CD14-positive monocyte (primary cell): ENCODE measurements at regions not wholly inside any gene's neighbourhood (a gene's known extent, or its start where the extent isn't known, plus 50 kb on each side); places are given as distances from the start of the nearest gene placed in this dataset.

Source experiments
- DNase-seq, 3 donors: peaks; one replicate each; pipeline ENCODE4 v3.0.0-alpha.2; 2011 to 2022
- H2AFZ ChIP-seq: 2 replicates; pipeline ENCODE4 v1.6.0; 2012; ENCODE audit warnings: mild to moderate bottlenecking, low read depth, low read length, inconsistent platforms; ENCODE audit not compliant: insufficient read depth, poor library complexity, severe bottlenecking
- H3K27ac ChIP-seq, 2 donors: 1 replicate in 1 of 2; 2 replicates in 1 of 2; pipeline ENCODE4 v1.5.1; 2012 to 2013; ENCODE audit warnings: low read length in 2 of 2, control low read depth in 1 of 2, inconsistent platforms in 1 of 2, low read depth in 1 of 2, mild to moderate bottlenecking in 1 of 2
- H3K27me3 ChIP-seq, 2 donors: one replicate each; pipeline versions ENCODE4 v1.6.0 to v1.6.1; 2011 to 2013; ENCODE audit warnings: low read length in 2 of 2; ENCODE audit not compliant: control insufficient read depth in 2 of 2, insufficient read depth in 2 of 2
- H3K36me3 ChIP-seq, 2 donors: replicated peaks in 1 of 2; 1 replicate in 1 of 2; 2 replicates in 1 of 2; pipeline versions ENCODE4 v1.5.1 to v1.6.1; 2012 to 2013; ENCODE audit warnings: low read length in 2 of 2, control low read depth in 1 of 2, inconsistent platforms in 1 of 2, mild to moderate bottlenecking in 1 of 2; ENCODE audit not compliant: insufficient read depth in 2 of 2, control insufficient read depth in 1 of 2
- H3K4me1 ChIP-seq, 2 donors: 1 replicate in 1 of 2; 2 replicates in 1 of 2; pipeline versions ENCODE4 v1.5.1 to v1.6.1; 2012 to 2013; ENCODE audit warnings: low read length in 2 of 2, control low read depth in 1 of 2, inconsistent platforms in 1 of 2, mild to moderate bottlenecking in 1 of 2, moderate library complexity in 1 of 2; ENCODE audit not compliant: insufficient read depth in 2 of 2, control insufficient read depth in 1 of 2
- H3K4me2 ChIP-seq: replicated peaks from 2 replicates; pipeline ENCODE3; 2012; ENCODE audit warnings: low read length, moderate library complexity, mild to moderate bottlenecking; ENCODE audit not compliant: poor library complexity, severe bottlenecking; ENCODE audit errors: extremely low read depth
- H3K4me3 ChIP-seq, 3 experiments: fragments of 200-600 bp in 1 of 3; sonication (generic) in 1 of 3; replicated peaks in 1 of 3; 1 replicate in 2 of 3; 2 replicates in 1 of 3; pipeline ENCODE4 v1.5.1; 2011 to 2013; ENCODE audit warnings: low read length in 3 of 3, mild to moderate bottlenecking in 3 of 3, control low read depth in 2 of 3, low read depth in 2 of 3, inconsistent platforms in 1 of 3, moderate library complexity in 1 of 3
- H3K79me2 ChIP-seq: 2 replicates; pipeline ENCODE4 v1.6.0; 2012; ENCODE audit warnings: mild to moderate bottlenecking, control low read depth, inconsistent platforms, low read length, moderate library complexity; ENCODE audit not compliant: insufficient read depth
- H3K9ac ChIP-seq: 2 replicates; pipeline ENCODE4 v1.6.0; 2017; ENCODE audit warnings: low read length, mild to moderate bottlenecking; ENCODE audit not compliant: insufficient read depth, poor library complexity, severe bottlenecking
- H3K9me3 ChIP-seq, 2 donors: replicated peaks in 1 of 2; 1 replicate in 1 of 2; 2 replicates in 1 of 2; pipeline versions ENCODE4 v1.5.1 to v1.6.1; 2012 to 2013; ENCODE audit warnings: low read length in 2 of 2, control low read depth in 1 of 2; ENCODE audit not compliant: control insufficient read depth in 1 of 2, insufficient read depth in 1 of 2
- H4K20me1 ChIP-seq: 2 replicates; pipeline ENCODE4 v1.6.0; 2012; ENCODE audit warnings: mild to moderate bottlenecking, low read length, control low read depth, moderate library complexity; ENCODE audit not compliant: insufficient read depth
- H3K27ac Mint-ChIP-seq, 7 donors: one replicate each; pipeline ENCODE4 v1.8.0; 2020; ENCODE audit warnings: mild to moderate bottlenecking in 7 of 7, mixed read lengths in 7 of 7, moderate library complexity in 6 of 7, inconsistent platforms in 2 of 7
- H3K27me3 Mint-ChIP-seq, 3 donors: one replicate each; pipeline ENCODE4 v1.8.0; 2021 to 2022; ENCODE audit warnings: low read depth in 3 of 3, mild to moderate bottlenecking in 3 of 3, mixed read lengths in 3 of 3, moderate library complexity in 3 of 3, inconsistent platforms in 1 of 3
- H3K36me3 Mint-ChIP-seq, 2 donors: one replicate each; pipeline ENCODE4 v1.8.0; 2020; ENCODE audit warnings: mixed read lengths in 2 of 2, inconsistent platforms in 1 of 2, mild to moderate bottlenecking in 1 of 2
- H3K4me1 Mint-ChIP-seq: one replicate; pipeline ENCODE4 v1.8.0; 2020; ENCODE audit warnings: mild to moderate bottlenecking, mixed read lengths
- H3K4me3 Mint-ChIP-seq, 2 donors: one replicate each; pipeline ENCODE4 v1.8.0; 2020; ENCODE audit warnings: mild to moderate bottlenecking in 2 of 2, mixed read lengths in 2 of 2, moderate library complexity in 1 of 2
- H3K9me3 Mint-ChIP-seq, 7 donors: one replicate each; pipeline ENCODE4 v1.8.0; 2020 to 2022; ENCODE audit warnings: mixed read lengths in 7 of 7, mild to moderate bottlenecking in 6 of 7, moderate library complexity in 6 of 7, inconsistent platforms in 2 of 7
- CTCF ChIP-seq: fragments of 200-600 bp; IDR thresholded peaks from one replicate; pipeline ENCODE4 v1.8.0; 2022; ENCODE audit warnings: antibody characterized with exemption, mild to moderate bottlenecking
- WGBS: methylation state at CpG from one replicate; pipeline ENCODE4 v1.1.5; 2013; ENCODE audit warnings: missing lambda C conversion rate; ENCODE audit not compliant: insufficient coverage; 5-methylcytosine and 5-hydroxymethylcytosine counted together
- intact Hi-C, 2 donors: fragments of 100-400 bp; cut with micrococcal nuclease; formaldehyde crosslinking; loops; one replicate each; pipeline versions ENCODE4 v1.15.0 to v1.15.1; 2023

- Histone ChIP-seq H4K20me1 (no peaks in the 10 kb centered on the region), H3K4me2 (no peak overlapping the region), H3K79me2 (no peaks in the 10 kb centered on the region), H3K9me3 (no peaks in the 10 kb centered on the region), H3K9ac (no peak overlapping the region), H3K27ac (no peak overlapping the region), H2AFZ (no peak overlapping the region), H3K4me1 (peaks cover 47 to 62% of the 10 kb centered on the region in 2 donors), H3K4me3 (no peak overlapping the region), H3K36me3 (no peaks in the 10 kb centered on the region), H3K27me3 (no peaks in the 10 kb centered on the region)
- no peaks in the 10 kb centered on the region for H3K36me3 Mint-ChIP-seq
- H3K27me3 Mint-ChIP-seq: peaks cover 0 to 4% (median 3%) of the 10 kb centered on the region in 3 donors
- H3K9me3 Mint-ChIP-seq: peaks cover 0 to 3% (median 0%) of the 10 kb centered on the region in 7 donors
- DNase-seq: no peak
- WGBS: 83% methylated on average over 1 of the region's 4 CpGs
- TF ChIP-seq CTCF: no peak
- H3K27ac Mint-ChIP-seq: peak overlapping the region in 1 of 7 donors; percentile 35
- H3K4me3 Mint-ChIP-seq: no peak overlapping the region
- peaks cover 53% of the 10 kb centered on the region for H3K4me1 Mint-ChIP-seq
- intact Hi-C loops: no loop called here
These were observed 218.2 kb upstream of the LRFN2 start for GRCh38 chr6:40805336-40805735.

GRCh38 chr6:40804905-40805304 lies 217.7 kb upstream of the LRFN2 start:
- DNase-seq: no peak
- Histone ChIP-seq H3K4me3 (no peak overlapping the region), H3K79me2 (no peaks in the 10 kb centered on the region), H3K4me2 (no peak overlapping the region), H3K9me3 (no peaks in the 10 kb centered on the region), H4K20me1 (no peaks in the 10 kb centered on the region), H3K4me1 (peaks cover 47 to 62% of the 10 kb centered on the region in 2 donors), H2AFZ (no peak overlapping the region), H3K36me3 (no peaks in the 10 kb centered on the region), H3K27me3 (no peaks in the 10 kb centered on the region), H3K9ac (peak overlapping the region; percentile 2), H3K27ac (peak overlapping the region in 1 of 2 donors; percentile 64)
- intact Hi-C loops: no loop called here
- Mint-ChIP-seq H3K27me3 (peaks cover 0 to 4% (median 3%) of the 10 kb centered on the region in 3 donors), H3K9me3 (peaks cover 0 to 3% (median 0%) of the 10 kb centered on the region in 7 donors), H3K4me1 (peaks cover 53% of the 10 kb centered on the region), H3K27ac (peak overlapping the region in 2 of 7 donors; percentile 44 to 71), H3K36me3 (no peaks in the 10 kb centered on the region), H3K4me3 (no peak overlapping the region)
- no peak for TF ChIP-seq CTCF
- WGBS: 74% methylated on average over 4 of the region's 4 CpGs
